ENCODE measurements at regions not wholly inside any gene's neighbourhood (a gene's known extent, or its start where the extent isn't known, plus 50 kb on each side); places are given as distances from the start of the nearest gene placed in this dataset.
"Not testable (repeated sequence)": the region's sequence is repeated elsewhere in the genome, so short reads cannot be mapped to it uniquely, and the experiment has no call there.

- DNase-seq: no peak
These were observed 59.1 kb upstream of the PAX8 start for GRCh38 chr2:113337809-113338208.

- not testable (repeated sequence) for DNase-seq
These were observed 57.3 kb upstream of the PAX8 start for GRCh38 chr2:113336040-113336439.

- no peak for DNase-seq
These were observed 55.4 kb upstream of the PAX8 start for GRCh38 chr2:113334147-113334546.

GRCh38 chr2:113333735-113334134 lies 55.0 kb upstream of the PAX8 start:
- not testable (repeated sequence) for DNase-seq

GRCh38 chr2:113330060-113330767 lies 51.5 kb upstream of the PAX8 start:
- not testable (repeated sequence) for DNase-seq

GRCh38 chr2:113328973-113329372 lies 50.3 kb upstream of the PAX8 start:
- not testable (repeated sequence) for DNase-seq

- DNase-seq: not testable (repeated sequence)
These were observed 49.9 kb upstream of the PAX8 start for GRCh38 chr2:113328572-113328971.
